GM12891 (cell line): ENCODE measurements at regions not wholly inside any gene's neighbourhood (a gene's known extent, or its start where the extent isn't known, plus 50 kb on each side); places are given as distances from the start of the nearest gene placed in this dataset.

Source experiments
- PAX5 ChIP-seq: IDR thresholded peaks from 2 replicates; pipeline ENCODE4 v1.6.1; 2011; ENCODE audit warnings: low read length, moderate library complexity, mild to moderate bottlenecking; ENCODE audit not compliant: insufficient read depth, severe bottlenecking
- POLR2A ChIP-seq: IDR thresholded peaks from 2 replicates; pipeline ENCODE4 v1.6.1; 2011; ENCODE audit warnings: low read depth, low read length, control low read depth
- POLR2AphosphoS5 ChIP-seq: IDR thresholded peaks from 2 replicates; pipeline ENCODE4 v1.6.1; 2011; ENCODE audit warnings: low read depth, low read length, control low read depth
- POU2F2 ChIP-seq: IDR thresholded peaks from 2 replicates; pipeline ENCODE4 v1.6.1; 2011; ENCODE audit warnings: low read depth, mild to moderate bottlenecking, control low read depth, low read length, moderate library complexity
- SPI1 ChIP-seq: IDR thresholded peaks from 2 replicates; pipeline ENCODE4 v1.6.1; 2011; ENCODE audit warnings: low read depth, low read length, control low read depth
- TAF1 ChIP-seq: IDR thresholded peaks from 2 replicates; pipeline ENCODE4 v1.6.1; 2011; ENCODE audit warnings: low read depth, low read length, control low read depth

GRCh38 chrX:129025376-129025775 lies 497.9 kb downstream of the SMARCA1 start:
- TF ChIP-seq POLR2AphosphoS5 (no peak), TAF1 (no peak), POLR2A (no peak), SPI1 (no peak), PAX5 (no peak), POU2F2 (no peak)
